Activated B cell treated with CpG ODN at 0.5 μM for 24 hours (primary cell): ENCODE measurements at regions not wholly inside any gene's neighbourhood (a gene's known extent, or its start where the extent isn't known, plus 50 kb on each side); places are given as distances from the start of the nearest gene placed in this dataset.

Source experiments
- ATAC-seq: fragments of 200-7000 bp; cut with Tn5 transposase; one replicate; pipeline ENCODE4 v1.10.0; 2021; ENCODE audit warnings: low read depth, mild to moderate bottlenecking, moderate library complexity
- CTCF ChIA-PET: fragments of 350-600 bp; sonication (Branson Sonifier 250); formaldehyde crosslinking; loops from one replicate; lab custom pipeline; 2021; ENCODE audit warnings: antibody characterized with exemption; lab: Charles Lee
- POLR2A ChIA-PET: fragments of 350-600 bp; sonication (Branson Sonifier 250); formaldehyde crosslinking; loops from one replicate; lab custom pipeline; 2021; ENCODE audit warnings: antibody characterized with exemption; lab: Charles Lee
- DNase-seq: peaks from one replicate; pipeline ENCODE4 v3.0.0; 2022
- H3K27ac Mint-ChIP-seq: one replicate; pipeline ENCODE4 v1.8.0; 2020; ENCODE audit warnings: mixed read lengths
- H3K27me3 Mint-ChIP-seq: one replicate; pipeline ENCODE4 v1.8.0; 2021; ENCODE audit warnings: mixed read lengths
- H3K36me3 Mint-ChIP-seq: one replicate; pipeline ENCODE4 v1.8.0; 2021; ENCODE audit warnings: low read depth, mixed read lengths
- H3K4me1 Mint-ChIP-seq: one replicate; pipeline ENCODE4 v1.8.0; 2021; ENCODE audit warnings: mixed read lengths
- H3K4me3 Mint-ChIP-seq: one replicate; pipeline ENCODE4 v1.8.0; 2020; ENCODE audit warnings: mild to moderate bottlenecking, mixed read lengths
- H3K9me3 Mint-ChIP-seq: one replicate; pipeline ENCODE4 v1.8.0; 2020; ENCODE audit warnings: mixed read lengths
- CTCF ChIP-seq: fragments of 200-600 bp; IDR thresholded peaks from one replicate; pipeline ENCODE4 v1.8.0; 2022; ENCODE audit warnings: antibody characterized with exemption, mild to moderate bottlenecking
- intact Hi-C: fragments of 100-400 bp; cut with micrococcal nuclease; formaldehyde crosslinking; loops from one replicate; pipeline ENCODE4 v1.15.1; 2024

- intact Hi-C loops, result loop anchor here (1.0 to 2.0 kb wide), 5 partner anchors 9 to 361 kb away; no protein-coding TSS in a partner anchor
- ATAC-seq, result peak; percentile 47
- Mint-ChIP-seq H3K4me1 (peaks cover 64% of the 10 kb centered on the region), H3K4me3 (peak overlapping the region; percentile 77), H3K36me3 (peaks cover 1% of the 10 kb centered on the region), H3K27ac (peak overlapping the region; percentile 94), H3K27me3 (no peaks in the 10 kb centered on the region), H3K9me3 (peaks cover 2% of the 10 kb centered on the region)
- POLR2A ChIA-PET, result interaction anchor here (0.5 to 11.4 kb wide), 36 partner anchors 11 to 381 kb away, joined by 3 to 167 read pairs (median 5); partner anchors contain the start of gene BTG1
- CTCF ChIA-PET, result interaction anchor here (0.6 to 6.7 kb wide), 15 partner anchors 11 to 361 kb away, joined by 3 to 58 read pairs (median 3); partner anchors contain the start of gene BTG1
- DNase-seq, result peak; percentile 20
- TF ChIP-seq CTCF, result no peak
Measured at GRCh38 chr12:92505254-92506231, 197.2 kb upstream of the PLEKHG7 start.

DNA sequence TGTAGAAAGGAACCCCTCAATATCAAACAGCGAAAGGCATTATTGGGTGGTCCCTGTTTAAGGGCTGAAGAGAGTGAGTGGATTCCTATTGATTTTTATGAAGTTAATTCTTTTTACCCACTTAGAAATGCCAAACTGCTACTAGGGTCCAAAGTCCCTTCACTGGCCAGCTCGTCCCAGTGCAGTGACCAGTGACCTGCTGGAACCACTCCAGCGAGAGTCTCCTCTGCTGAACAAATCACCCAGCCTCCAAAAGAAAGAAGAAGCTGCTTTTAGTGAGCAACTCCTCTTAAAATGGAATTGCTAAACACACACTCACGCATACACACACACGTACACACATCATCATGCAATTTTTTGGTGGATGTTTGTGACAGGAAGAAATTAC is 198.2 kb upstream of the PLEKHG7 start:
- Mint-ChIP-seq H3K27ac (peak overlapping the region; percentile 94), H3K4me3 (peak overlapping the region; percentile 12), H3K36me3 (peaks cover 1% of the 10 kb centered on the region), H3K4me1 (peaks cover 62% of the 10 kb centered on the region), H3K9me3 (peaks cover 2% of the 10 kb centered on the region), H3K27me3 (no peaks in the 10 kb centered on the region)
- ChIA-PET CTCF (interaction anchor here (0.7 to 6.7 kb wide), 7 partner anchors 12 to 359 kb away, joined by 3 to 58 read pairs (median 4); partner anchors contain the start of gene BTG1), POLR2A (interaction anchor here (0.5 to 11.4 kb wide), 25 partner anchors 12 to 367 kb away, joined by 3 to 167 read pairs (median 10); partner anchors contain the start of gene BTG1)
- ATAC-seq (no peak), DNase-seq (no peak)
- no peak for TF ChIP-seq CTCF
- intact Hi-C loops, result loop anchor here (2.0 to 5.0 kb wide), 2 partner anchors 102 to 512 kb away; no protein-coding TSS in a partner anchor

DNA sequence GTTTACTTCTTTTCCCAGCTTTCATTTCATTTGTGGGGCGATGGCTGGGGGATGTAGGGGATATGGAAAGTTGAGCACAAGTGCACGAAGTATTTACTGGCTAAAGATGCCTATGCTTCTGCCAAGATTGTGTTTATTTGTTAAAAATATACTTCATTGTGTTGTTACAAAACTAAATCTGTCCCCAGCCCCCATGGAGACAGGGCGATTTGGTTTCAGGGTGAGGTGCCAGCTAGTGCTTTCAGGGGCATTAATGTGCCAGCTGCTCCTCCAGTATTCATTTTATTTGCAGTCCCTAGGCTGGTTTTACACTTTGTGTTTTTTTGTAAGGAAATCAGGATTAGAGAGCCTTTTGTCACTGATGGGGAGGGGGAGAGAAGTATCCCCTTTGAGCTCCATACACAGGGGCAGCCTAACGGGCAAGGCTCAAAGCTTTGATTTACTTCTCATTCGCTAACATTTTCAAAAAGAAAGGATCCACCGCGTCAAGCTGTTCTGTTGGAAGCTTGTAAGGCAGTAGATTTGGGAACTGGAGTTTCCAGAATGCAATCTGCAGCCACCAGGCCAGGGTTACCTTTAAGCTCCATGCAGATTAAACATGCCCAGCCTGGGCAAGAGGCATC is 198.7 kb upstream of the PLEKHG7 start:
- DNase-seq (no peak), ATAC-seq (no peak)
- POLR2A ChIA-PET, result interaction anchor here (0.5 to 11.4 kb wide), 30 partner anchors 9 to 366 kb away, joined by 3 to 167 read pairs (median 8); partner anchors contain the start of gene BTG1
- H3K36me3 Mint-ChIP-seq, result no peaks in the 10 kb centered on the region
- H3K4me1 Mint-ChIP-seq, result peaks cover 62% of the 10 kb centered on the region
- intact Hi-C loops, result loop anchor here (1.0 to 5.0 kb wide), 7 partner anchors 34 to 512 kb away; no protein-coding TSS in a partner anchor
- H3K27ac Mint-ChIP-seq, result peak overlapping the region; percentile 94
- peak overlapping the region; percentile 68 for H3K4me3 Mint-ChIP-seq
- no peaks in the 10 kb centered on the region for H3K9me3 Mint-ChIP-seq
- H3K27me3 Mint-ChIP-seq, result no peaks in the 10 kb centered on the region
- CTCF ChIA-PET, result interaction anchor here (0.7 to 6.7 kb wide), 7 partner anchors 12 to 358 kb away, joined by 3 to 58 read pairs (median 4); partner anchors contain the start of gene BTG1
- no peak for TF ChIP-seq CTCF

DNA sequence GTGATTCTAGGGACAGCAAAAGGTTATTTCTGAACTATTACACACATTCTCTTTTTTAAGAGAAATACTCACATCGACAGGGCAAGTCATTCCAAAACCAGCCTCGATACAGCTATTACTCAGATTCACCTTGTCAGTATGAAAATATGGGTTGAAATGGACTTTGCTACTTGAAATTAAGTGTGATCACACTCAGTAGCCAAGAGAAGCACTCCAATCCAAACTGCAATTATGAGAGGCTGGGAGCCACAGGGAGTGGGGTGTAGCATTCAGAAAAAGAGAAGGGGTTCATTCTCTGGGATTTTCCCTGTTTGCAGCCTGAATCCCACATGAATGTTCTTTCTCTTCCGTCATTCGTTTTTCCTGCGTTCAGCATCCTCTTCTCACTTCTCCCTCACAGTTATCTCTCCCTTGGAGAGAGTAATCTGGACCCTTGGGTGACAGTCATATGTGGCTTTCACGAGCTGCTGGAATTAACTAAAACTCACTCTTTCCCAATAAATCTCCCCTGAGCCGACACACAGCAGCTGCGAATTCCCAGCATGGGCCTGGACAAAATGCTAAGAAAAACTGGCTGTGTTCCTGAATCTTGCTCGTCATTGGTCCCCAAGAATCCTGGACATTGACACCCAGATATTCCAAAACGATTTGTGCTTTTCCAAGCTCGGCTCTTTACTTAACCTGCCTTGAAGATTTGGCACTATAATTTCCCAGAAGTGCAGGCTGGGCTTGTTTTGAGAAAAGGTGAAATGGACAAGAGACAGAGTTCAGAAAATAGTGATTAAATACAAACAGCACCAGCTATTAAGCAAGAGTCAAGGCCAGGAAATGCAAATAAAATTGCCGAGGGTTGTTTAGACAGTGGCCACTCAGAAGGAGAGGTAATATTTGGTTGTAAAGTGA is 199.5 kb upstream of the PLEKHG7 start:
- intact Hi-C loops, result loop anchor here (1.0 to 5.0 kb wide), 6 partner anchors 33 to 511 kb away; no protein-coding TSS in a partner anchor
- ATAC-seq (peak; percentile 35), DNase-seq (no peak)
- ChIA-PET POLR2A (interaction anchor here (0.7 to 11.4 kb wide), 36 partner anchors 9 to 367 kb away, joined by 3 to 167 read pairs (median 7); partner anchors contain the start of gene BTG1), CTCF (interaction anchor here (0.6 to 6.7 kb wide), 17 partner anchors 11 to 359 kb away, joined by 3 to 58 read pairs (median 4); no protein-coding TSS in a partner anchor)
- Mint-ChIP-seq H3K9me3 (no peaks in the 10 kb centered on the region), H3K27ac (peak overlapping the region; percentile 94), H3K36me3 (no peaks in the 10 kb centered on the region), H3K4me3 (peak overlapping the region; percentile 68), H3K27me3 (no peaks in the 10 kb centered on the region), H3K4me1 (peaks cover 62% of the 10 kb centered on the region)
- TF ChIP-seq CTCF, result no peak
